GM10248 (cell line): ENCODE measurements at regions not wholly inside any gene's neighbourhood (a gene's known extent, or its start where the extent isn't known, plus 50 kb on each side); places are given as distances from the start of the nearest gene placed in this dataset.

ENCODE experiments used
- CTCF ChIA-PET: fragments of 300-600 bp; sonication (Branson Sonifier 250); formaldehyde crosslinking; extraction: SDS; loops from one replicate; lab custom pipeline; 2021; ENCODE audit warnings: antibody characterized with exemption; lab: Yijun Ruan, JAX
- POLR2A ChIA-PET: fragments of 350-650 bp; sonication (Branson Sonifier 250); formaldehyde crosslinking; extraction: SDS; loops from one replicate; lab custom pipeline; 2020; ENCODE audit warnings: antibody characterized with exemption; lab: Yijun Ruan, JAX
- DNase-seq: peaks from one replicate; pipeline ENCODE4 v3.0.0; 2012; ENCODE audit errors: extremely low spot score
- TF ChIP-seq, protein P1 (sequence below): IDR thresholded peaks from 2 replicates; pipeline ENCODE4 v1.5.1; 2012; ENCODE audit warnings: mild to moderate bottlenecking, low read depth; ENCODE audit errors: extremely low read depth, missing control alignments, control extremely low read depth

- POLR2A ChIA-PET, result no interaction called here
- CTCF ChIA-PET, result no interaction called here
- no peak for DNase-seq
- TF ChIP-seq, protein P1, sequence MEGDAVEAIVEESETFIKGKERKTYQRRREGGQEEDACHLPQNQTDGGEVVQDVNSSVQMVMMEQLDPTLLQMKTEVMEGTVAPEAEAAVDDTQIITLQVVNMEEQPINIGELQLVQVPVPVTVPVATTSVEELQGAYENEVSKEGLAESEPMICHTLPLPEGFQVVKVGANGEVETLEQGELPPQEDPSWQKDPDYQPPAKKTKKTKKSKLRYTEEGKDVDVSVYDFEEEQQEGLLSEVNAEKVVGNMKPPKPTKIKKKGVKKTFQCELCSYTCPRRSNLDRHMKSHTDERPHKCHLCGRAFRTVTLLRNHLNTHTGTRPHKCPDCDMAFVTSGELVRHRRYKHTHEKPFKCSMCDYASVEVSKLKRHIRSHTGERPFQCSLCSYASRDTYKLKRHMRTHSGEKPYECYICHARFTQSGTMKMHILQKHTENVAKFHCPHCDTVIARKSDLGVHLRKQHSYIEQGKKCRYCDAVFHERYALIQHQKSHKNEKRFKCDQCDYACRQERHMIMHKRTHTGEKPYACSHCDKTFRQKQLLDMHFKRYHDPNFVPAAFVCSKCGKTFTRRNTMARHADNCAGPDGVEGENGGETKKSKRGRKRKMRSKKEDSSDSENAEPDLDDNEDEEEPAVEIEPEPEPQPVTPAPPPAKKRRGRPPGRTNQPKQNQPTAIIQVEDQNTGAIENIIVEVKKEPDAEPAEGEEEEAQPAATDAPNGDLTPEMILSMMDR, result no peak
Observed at GRCh38 chr21:17088500-17088899, 424.3 kb upstream of the CXADR start.

GRCh38 chr21:17089091-17089491 lies 423.8 kb upstream of the CXADR start:
- TF ChIP-seq, protein P1, result no peak
- POLR2A ChIA-PET, result no interaction called here
- CTCF ChIA-PET, result no interaction called here
- DNase-seq, result no peak

- no peak for DNase-seq
- ChIA-PET POLR2A (no interaction called here), CTCF (no interaction called here)
- TF ChIP-seq, protein P1, result no peak
Observed at GRCh38 chr21:17101696-17102095, 411.1 kb upstream of the CXADR start.

DNA sequence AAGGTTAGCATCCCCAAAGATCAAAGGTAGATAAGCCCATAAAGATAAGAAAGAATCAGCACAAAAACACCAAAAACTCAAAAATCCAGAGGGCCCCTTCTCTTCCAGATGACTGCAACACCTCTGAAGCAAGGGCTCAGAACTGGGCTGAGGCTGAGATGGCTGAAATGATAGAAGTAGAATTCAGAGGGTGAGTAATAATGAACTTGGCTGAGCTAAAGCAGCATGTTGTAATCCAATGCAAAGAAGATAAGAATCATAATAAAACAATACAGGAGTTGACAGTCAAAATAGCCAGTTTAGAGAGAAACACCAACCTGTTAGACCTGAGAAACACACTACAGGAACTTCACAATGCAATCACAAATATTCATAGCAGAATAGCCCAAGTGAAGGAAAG lies 406.9 kb upstream of the CXADR start:
- TF ChIP-seq, protein P1, result no peak
- ChIA-PET CTCF (no interaction called here), POLR2A (no interaction called here)
- DNase-seq, result no peak

DNA sequence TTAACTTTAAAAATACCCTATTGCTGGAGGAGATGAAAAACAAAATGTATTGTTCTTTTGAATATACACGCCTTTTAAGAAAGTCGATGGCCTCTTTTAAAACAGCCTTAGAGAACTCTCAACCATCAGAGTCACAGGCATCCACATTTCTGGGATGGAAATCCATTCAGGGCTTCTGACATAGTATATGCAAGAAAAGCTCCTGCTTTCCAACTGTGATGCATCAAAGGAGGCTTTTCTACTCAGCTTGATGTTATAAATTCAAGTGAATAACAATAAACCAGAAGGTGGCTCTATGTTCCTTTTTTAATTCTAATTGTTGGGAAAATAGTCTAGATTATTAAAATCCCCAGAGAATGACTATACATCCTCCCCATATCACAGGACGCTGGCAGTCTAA lies 398.8 kb upstream of the CXADR start:
- POLR2A ChIA-PET, result no interaction called here
- TF ChIP-seq, protein P1, result no peak
- no peak for DNase-seq
- CTCF ChIA-PET, result no interaction called here

- CTCF ChIA-PET, result no interaction called here
- no peak for DNase-seq
- POLR2A ChIA-PET, result no interaction called here
- TF ChIP-seq, protein P1, result no peak
Observed at GRCh38 chr21:17118638-17119384, 394.0 kb upstream of the CXADR start.
